SK-N-SH (cell line): ENCODE measurements at regions not wholly inside any gene's neighbourhood (a gene's known extent, or its start where the extent isn't known, plus 50 kb on each side); places are given as distances from the start of the nearest gene placed in this dataset.

ENCODE experiments used
- CTCF ChIA-PET: fragments of 300-600, 350-600 bp; formaldehyde crosslinking; extraction: SDS; loops from one replicate; lab custom pipeline; 2021; lab: Yijun Ruan, JAX
- POLR2A ChIA-PET: fragments of 350-600 bp; sonication (Branson Sonifier 250); formaldehyde crosslinking; extraction: SDS; loops from one replicate; lab custom pipeline; 2020; ENCODE audit warnings: antibody characterized with exemption, inconsistent platforms; lab: Yijun Ruan, JAX
- DNase-seq: peaks from one replicate; pipeline ENCODE4 v3.0.0; 2012
- H2AFZ ChIP-seq: fragments of 200-600 bp; sonication (generic); 2 replicates; pipeline ENCODE4 v1.8.1; 2016; ENCODE audit warnings: antibody characterized with exemption, mild to moderate bottlenecking, low read depth
- H3F3A ChIP-seq: fragments of 200-600 bp; sonication (generic); replicated peaks from 2 replicates; pipeline ENCODE3; 2016; ENCODE audit warnings: antibody characterized with exemption, mild to moderate bottlenecking; ENCODE audit not compliant: insufficient read depth
- H3K27ac ChIP-seq, 2 experiments: fragments of 200-500 bp in 1 of 2; fragments of 200-600 bp in 1 of 2; sonication (Bioruptor generic) in 1 of 2; sonication (generic), shearing (Covaris generic) in 1 of 2; 2 replicates each; pipeline versions ENCODE4 v1.5.1 to v1.6.1; 2014 to 2016; ENCODE audit warnings: low read depth in 2 of 2, inconsistent platforms in 1 of 2, low read length in 1 of 2, mild to moderate bottlenecking in 1 of 2, mixed read lengths in 1 of 2
- H3K27me3 ChIP-seq: fragments of 200-600 bp; sonication (generic), shearing (Covaris generic); 2 replicates; pipeline ENCODE4 v1.6.1; 2016; ENCODE audit warnings: mixed run types; ENCODE audit not compliant: insufficient read depth
- H3K36me3 ChIP-seq, 2 experiments: fragments of 200-500 bp in 1 of 2; fragments of 200-600 bp in 1 of 2; sonication (Bioruptor generic) in 1 of 2; sonication (generic) in 1 of 2; replicated peaks in 1 of 2; 2 replicates each; pipeline versions ENCODE3 to v1.5.1; 2014 to 2016; ENCODE audit warnings: low read length in 1 of 2, mild to moderate bottlenecking in 1 of 2; ENCODE audit not compliant: insufficient read depth in 2 of 2, control insufficient read depth in 1 of 2
- H3K4me1 ChIP-seq, 2 experiments: fragments of 200-500 bp in 1 of 2; fragments of 200-600 bp in 1 of 2; sonication (Bioruptor generic) in 1 of 2; sonication (generic), shearing (Covaris generic) in 1 of 2; 2 replicates each; pipeline versions ENCODE4 v1.5.1 to v1.6.1; 2014 to 2016; ENCODE audit warnings: low read depth in 1 of 2, low read length in 1 of 2, mixed run types in 1 of 2; ENCODE audit not compliant: insufficient read depth in 2 of 2, control insufficient read depth in 1 of 2
- H3K4me2 ChIP-seq: fragments of 200-600 bp; sonication (generic), shearing (Covaris generic); 2 replicates; pipeline ENCODE4 v1.6.1; 2017; ENCODE audit warnings: mixed run types
- H3K4me3 ChIP-seq, 2 experiments: fragments of 200-500 bp in 1 of 2; fragments of 200-600 bp in 1 of 2; sonication (Bioruptor generic) in 1 of 2; sonication (generic), shearing (Covaris generic) in 1 of 2; 2 replicates each; pipeline versions ENCODE4 v1.5.1 to v1.8.1; 2014 to 2016; ENCODE audit warnings: low read depth in 2 of 2, inconsistent platforms in 1 of 2, low read length in 1 of 2, mild to moderate bottlenecking in 1 of 2, mixed read lengths in 1 of 2, moderate library complexity in 1 of 2
- H3K79me2 ChIP-seq: fragments of 200-600 bp; sonication (generic); 2 replicates; pipeline ENCODE4 v1.8.1; 2017; ENCODE audit warnings: mild to moderate bottlenecking; ENCODE audit not compliant: insufficient read depth
- H3K9ac ChIP-seq: fragments of 200-600 bp; sonication (generic); 2 replicates; pipeline ENCODE4 v1.6.1; 2017; ENCODE audit warnings: mixed run types
- H3K9me2 ChIP-seq: fragments of 200-600 bp; sonication (generic); 2 replicates; pipeline ENCODE4 v1.6.1; 2017; ENCODE audit warnings: mixed run types
- H3K9me3 ChIP-seq: fragments of 200-600 bp; sonication (generic); 2 replicates; pipeline ENCODE4 v1.6.1; 2017; ENCODE audit warnings: mixed run types, mild to moderate bottlenecking, moderate library complexity
- H4K20me1 ChIP-seq: fragments of 200-600 bp; sonication (generic); 2 replicates; pipeline ENCODE4 v1.6.1; 2017; ENCODE audit warnings: mild to moderate bottlenecking, mixed run types; ENCODE audit not compliant: insufficient read depth
- FOSL2 ChIP-seq: IDR thresholded peaks from 2 replicates; pipeline ENCODE4 v1.4.0; 2012; ENCODE audit warnings: low read depth, mild to moderate bottlenecking, moderate library complexity, borderline replicate concordance
- FOXJ3 ChIP-seq: sonication (generic); formaldehyde crosslinking; IDR thresholded peaks from 2 replicates; pipeline ENCODE4 v1.5.1; 2020; ENCODE audit warnings: mild to moderate bottlenecking, missing genetic modification reagents
- FOXM1 ChIP-seq: IDR thresholded peaks from 2 replicates; pipeline ENCODE4 v1.4.0; 2012; ENCODE audit warnings: low read depth, mild to moderate bottlenecking
- GABPA ChIP-seq: IDR thresholded peaks from 2 replicates; pipeline ENCODE4 v1.4.0; 2012; ENCODE audit warnings: low read depth, mild to moderate bottlenecking
- IRF3 ChIP-seq: fragments of 150-350 bp; IDR thresholded peaks from 2 replicates; pipeline ENCODE4 v1.6.1; 2016; ENCODE audit warnings: mild to moderate bottlenecking, low read depth, low read length
- MAX ChIP-seq: IDR thresholded peaks from 2 replicates; pipeline ENCODE4 v1.4.0; 2012; ENCODE audit warnings: low read depth
- MXI1 ChIP-seq: IDR thresholded peaks from 2 replicates; pipeline ENCODE4 v1.6.1; 2012; ENCODE audit warnings: mild to moderate bottlenecking, low read depth, low read length, improper control_type of control experiment
- REST ChIP-seq: IDR thresholded peaks from 2 replicates; pipeline ENCODE4 v1.6.1; 2012; ENCODE audit warnings: mild to moderate bottlenecking, low read depth, low read length, moderate library complexity
- SIN3A ChIP-seq: IDR thresholded peaks from 2 replicates; pipeline ENCODE4 v1.6.1; 2012; ENCODE audit warnings: low read depth, mild to moderate bottlenecking, low read length, moderate library complexity, borderline replicate concordance
- SMC3 ChIP-seq: IDR thresholded peaks from 2 replicates; pipeline ENCODE4 v1.6.1; 2012; ENCODE audit warnings: low read depth, low read length, improper control_type of control experiment
- TCF12 ChIP-seq: IDR thresholded peaks from 2 replicates; pipeline ENCODE4 v1.4.0; 2012
- TEAD4 ChIP-seq: IDR thresholded peaks from 2 replicates; pipeline ENCODE4 v1.4.0; 2012; ENCODE audit warnings: mild to moderate bottlenecking, borderline replicate concordance; ENCODE audit not compliant: insufficient read depth
- USF1 ChIP-seq: IDR thresholded peaks from 2 replicates; pipeline ENCODE4 v1.4.0; 2012; ENCODE audit warnings: low read depth, borderline replicate concordance
- WGBS: methylation state at CpG from one replicate; pipeline ENCODE4 v1.1.6; 2017; ENCODE audit warnings: low lambda C conversion rate; 5-methylcytosine and 5-hydroxymethylcytosine counted together
- TF ChIP-seq, protein P1 (sequence below): IDR thresholded peaks from 2 replicates; pipeline ENCODE4 v1.4.0; 2012; ENCODE audit warnings: low read depth, borderline replicate concordance

GRCh38 chr2:126041391-126042047 lies 614.4 kb upstream of the GYPC start:
- Histone ChIP-seq H4K20me1 (no peaks in the 10 kb centered on the region), H3K27me3 (no peaks in the 10 kb centered on the region), H2AFZ (no peak overlapping the region), H3K9ac (no peak overlapping the region), H3K27ac (no peak overlapping the region), H3K4me2 (no peak overlapping the region), H3K79me2 (no peaks in the 10 kb centered on the region), H3F3A (no peaks in the 10 kb centered on the region), H3K9me3 (no peaks in the 10 kb centered on the region), H3K9me2 (no peaks in the 10 kb centered on the region), H3K4me3 (no peak overlapping the region), H3K36me3 (no peaks in the 10 kb centered on the region), H3K4me1 (no peaks in the 10 kb centered on the region; a peak in 1 of 4 replicates)
- WGBS = 3% methylated on average over 3 of the region's 3 CpGs
- ChIA-PET POLR2A (no interaction called here), CTCF (no interaction called here)
- DNase-seq = no peak
- TF ChIP-seq SIN3A (no peak), FOSL2 (no peak), FOXJ3 (CRISPR knock-in tag) (no peak), IRF3 (no peak), REST (no peak), USF1 (no peak), TCF12 (no peak), MAX (no peak), TEAD4 (no peak), SMC3 (no peak), GABPA (no peak), MXI1 (no peak), FOXM1 (no peak)
- TF ChIP-seq, protein P1, sequence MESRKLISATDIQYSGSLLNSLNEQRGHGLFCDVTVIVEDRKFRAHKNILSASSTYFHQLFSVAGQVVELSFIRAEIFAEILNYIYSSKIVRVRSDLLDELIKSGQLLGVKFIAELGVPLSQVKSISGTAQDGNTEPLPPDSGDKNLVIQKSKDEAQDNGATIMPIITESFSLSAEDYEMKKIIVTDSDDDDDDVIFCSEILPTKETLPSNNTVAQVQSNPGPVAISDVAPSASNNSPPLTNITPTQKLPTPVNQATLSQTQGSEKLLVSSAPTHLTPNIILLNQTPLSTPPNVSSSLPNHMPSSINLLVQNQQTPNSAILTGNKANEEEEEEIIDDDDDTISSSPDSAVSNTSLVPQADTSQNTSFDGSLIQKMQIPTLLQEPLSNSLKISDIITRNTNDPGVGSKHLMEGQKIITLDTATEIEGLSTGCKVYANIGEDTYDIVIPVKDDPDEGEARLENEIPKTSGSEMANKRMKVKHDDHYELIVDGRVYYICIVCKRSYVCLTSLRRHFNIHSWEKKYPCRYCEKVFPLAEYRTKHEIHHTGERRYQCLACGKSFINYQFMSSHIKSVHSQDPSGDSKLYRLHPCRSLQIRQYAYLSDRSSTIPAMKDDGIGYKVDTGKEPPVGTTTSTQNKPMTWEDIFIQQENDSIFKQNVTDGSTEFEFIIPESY = no peak
